ENCODE measurements at regions not wholly inside any gene's neighbourhood (a gene's known extent, or its start where the extent isn't known, plus 50 kb on each side); places are given as distances from the start of the nearest gene placed in this dataset.
A peak's percentile ranks its signal among the peaks of the same experiment; 100 is the strongest.

DNA sequence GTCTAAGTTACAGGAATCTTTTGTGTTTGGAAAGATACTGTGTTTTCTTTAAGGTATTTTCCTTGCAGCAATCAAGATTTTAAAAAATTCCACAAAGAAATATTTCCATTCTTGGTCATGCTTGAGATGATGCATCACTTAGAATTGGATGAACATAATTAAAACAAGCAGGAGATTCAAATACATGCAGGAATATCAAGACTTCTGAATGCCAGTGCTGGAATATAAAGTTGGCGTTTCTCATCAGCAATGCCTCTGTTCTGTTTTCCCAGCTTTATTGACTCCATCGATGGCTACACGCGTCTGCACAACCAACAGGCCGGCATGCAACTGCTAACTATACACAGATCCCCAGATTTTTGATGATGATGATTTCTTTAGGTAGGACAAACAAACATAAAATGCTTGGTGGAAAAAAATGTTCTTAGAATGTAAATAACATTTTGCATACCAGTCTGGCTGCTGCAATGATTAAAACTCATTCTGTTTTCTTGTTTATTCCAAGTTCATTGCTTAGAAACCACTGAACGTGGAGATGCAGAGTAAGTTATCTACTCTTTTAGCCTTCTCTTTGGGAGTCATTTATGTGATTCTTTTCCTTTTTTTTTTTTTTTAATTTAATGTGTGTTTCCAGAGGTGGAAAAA is 91.3 kb upstream of the FAM171A1 start:
- Histone ChIP-seq H3K27ac (ENCODE audit: low read depth, low read length) (no peak overlapping the region), H3K4me3 (ENCODE audit: low read depth, low read length) (no peak overlapping the region), H3K4me1 (ENCODE audit: control insufficient read depth, insufficient read depth, low read length) (peaks cover 3% of the 10 kb centered on the region; the same call in 1 of the 2 replicates), H3K27me3 (ENCODE audit: control insufficient read depth, insufficient read depth, low read length) (peaks cover 12% of the 10 kb centered on the region; the same call in 1 of the 2 replicates), H3K9me3 (ENCODE audit: control insufficient read depth, insufficient read depth, low read depth, low read length) (no peaks in the 10 kb centered on the region), H3K36me3 (ENCODE audit: control insufficient read depth, insufficient read depth, low read length) (no peaks in the 10 kb centered on the region), H3K9ac (ENCODE audit: low read length) (no peak overlapping the region)

DNA sequence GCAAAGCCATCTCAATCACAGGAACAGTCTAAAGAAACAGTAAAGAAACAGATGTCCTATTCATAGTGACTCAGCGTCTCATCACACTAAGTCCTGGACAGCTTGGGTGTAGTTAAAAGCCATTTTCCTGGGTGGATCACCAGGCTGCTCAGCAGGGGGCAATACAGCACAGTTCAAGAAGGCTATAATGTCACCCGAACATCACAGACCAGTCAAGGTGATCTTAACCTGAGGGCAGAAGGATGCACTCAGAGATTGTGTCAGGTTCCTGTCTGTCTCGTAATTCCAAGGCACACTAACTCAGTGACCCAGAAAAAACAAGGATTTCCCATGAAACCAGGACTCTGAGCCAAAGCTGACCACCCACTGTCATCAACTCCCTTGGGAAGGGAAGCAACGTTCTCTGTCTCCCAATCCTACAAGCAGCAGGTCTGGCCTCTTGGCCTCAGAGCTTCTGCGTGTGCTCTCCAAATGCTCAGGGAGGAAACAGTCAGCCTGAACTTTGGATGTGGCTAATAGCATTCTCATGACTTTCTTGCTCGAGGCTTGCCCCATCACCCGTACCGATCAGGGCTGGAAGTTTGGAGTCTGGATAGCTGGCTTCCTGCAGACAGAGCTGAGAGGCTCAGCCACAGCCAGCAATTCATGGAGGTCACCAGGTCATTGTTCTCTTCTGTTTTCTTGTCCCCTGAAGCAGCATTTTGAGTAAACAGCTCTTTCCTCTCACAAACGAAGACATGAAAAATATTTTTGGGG is 90.4 kb upstream of the FAM171A1 start:
- Histone ChIP-seq H3K4me1 (ENCODE audit: control insufficient read depth, insufficient read depth, low read length) (peaks cover 3% of the 10 kb centered on the region; the same call in 1 of the 2 replicates), H3K4me3 (ENCODE audit: low read depth, low read length) (no peak overlapping the region), H3K9me3 (ENCODE audit: control insufficient read depth, insufficient read depth, low read depth, low read length) (no peaks in the 10 kb centered on the region), H3K27ac (ENCODE audit: low read depth, low read length) (no peak overlapping the region), H3K9ac (ENCODE audit: low read length) (peak overlapping the region; percentile 4), H3K36me3 (ENCODE audit: control insufficient read depth, insufficient read depth, low read length) (no peaks in the 10 kb centered on the region), H3K27me3 (ENCODE audit: control insufficient read depth, insufficient read depth, low read length) (peaks cover 5% of the 10 kb centered on the region; the same call in 1 of the 2 replicates)

DNA sequence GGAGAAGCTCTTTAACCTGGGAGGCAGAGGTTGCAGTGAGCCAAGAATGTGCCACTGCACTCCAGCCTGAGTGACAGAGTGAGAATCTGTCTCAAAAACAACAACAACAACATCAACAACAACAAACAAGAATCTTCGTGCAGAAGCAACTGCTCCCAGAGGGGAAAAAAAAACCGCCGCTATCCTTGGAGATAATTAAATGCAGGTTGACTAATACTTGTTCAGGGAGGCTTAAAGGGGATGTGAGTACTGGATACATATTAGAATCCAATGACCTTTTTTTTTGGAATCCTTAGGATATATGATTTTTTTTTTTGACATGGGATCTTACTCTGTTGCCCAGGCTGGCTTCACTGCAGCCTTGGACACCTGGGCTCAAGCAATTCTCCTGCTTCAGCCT is 89.6 kb upstream of the FAM171A1 start:
- H3K4me3 ChIP-seq (ENCODE audit: low read depth, low read length), result no peak overlapping the region
- peaks cover 3% of the 10 kb centered on the region; the same call in 1 of the 2 replicates for H3K4me1 ChIP-seq (ENCODE audit: control insufficient read depth, insufficient read depth, low read length)
- no peak overlapping the region for H3K27ac ChIP-seq (ENCODE audit: low read depth, low read length)
- 0 out of 2 replicates have a peak, but pooled peaks cover 3% of the 10 kb centered on the region for H3K27me3 ChIP-seq (ENCODE audit: control insufficient read depth, insufficient read depth, low read length)
- H3K36me3 ChIP-seq (ENCODE audit: control insufficient read depth, insufficient read depth, low read length), result no peaks in the 10 kb centered on the region
- H3K9me3 ChIP-seq (ENCODE audit: control insufficient read depth, insufficient read depth, low read depth, low read length), result no peaks in the 10 kb centered on the region
- H3K9ac ChIP-seq (ENCODE audit: low read length), result no peak overlapping the region

DNA sequence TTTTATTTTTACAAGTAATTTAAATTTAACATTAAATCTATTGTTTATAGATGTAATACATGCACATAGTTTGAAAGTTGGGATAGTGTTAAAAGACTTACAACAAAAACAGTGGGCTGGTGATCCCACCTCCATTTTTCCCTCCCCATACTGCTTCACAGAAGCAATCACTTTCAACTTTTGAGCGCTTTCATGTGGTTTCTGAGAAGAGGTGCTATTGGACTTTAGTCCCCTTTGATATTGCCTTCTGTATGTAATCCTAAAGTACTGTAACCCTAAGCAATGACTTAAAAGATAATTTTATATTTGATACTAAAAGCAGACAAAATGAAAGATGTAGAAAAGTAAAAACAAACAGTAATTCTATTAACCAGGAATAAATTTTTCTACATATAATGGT is 88.1 kb upstream of the FAM171A1 start:
- Histone ChIP-seq H3K36me3 (ENCODE audit: control insufficient read depth, insufficient read depth, low read length) (no peaks in the 10 kb centered on the region), H3K4me1 (ENCODE audit: control insufficient read depth, insufficient read depth, low read length) (peaks cover 3% of the 10 kb centered on the region; the same call in 1 of the 2 replicates), H3K27me3 (ENCODE audit: control insufficient read depth, insufficient read depth, low read length) (no peaks in the 10 kb centered on the region), H3K4me3 (ENCODE audit: low read depth, low read length) (no peak overlapping the region), H3K9me3 (ENCODE audit: control insufficient read depth, insufficient read depth, low read depth, low read length) (no peaks in the 10 kb centered on the region), H3K27ac (ENCODE audit: low read depth, low read length) (no peak overlapping the region), H3K9ac (ENCODE audit: low read length) (no peak overlapping the region)

DNA sequence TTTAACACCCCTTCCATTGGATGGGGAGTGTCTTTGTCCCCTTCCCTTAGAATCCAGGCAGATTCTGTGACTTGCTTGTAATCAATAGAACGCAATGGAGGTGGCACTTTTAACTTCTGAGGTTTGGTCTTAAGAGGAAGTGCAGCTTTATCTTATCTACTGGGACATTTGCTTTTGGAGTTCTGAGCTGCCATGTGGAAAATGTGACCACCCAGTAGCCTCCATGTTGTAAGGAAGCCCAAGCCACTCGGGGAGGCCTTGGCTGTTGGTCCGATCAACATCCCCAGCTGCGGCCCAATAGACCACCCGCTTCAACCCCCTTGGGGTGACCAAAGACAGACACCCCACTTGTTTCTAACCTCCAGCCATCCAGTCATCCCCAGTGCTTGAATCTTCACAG is 86.3 kb upstream of the FAM171A1 start:
- Histone ChIP-seq H3K27ac (ENCODE audit: low read depth, low read length) (no peak overlapping the region), H3K4me1 (ENCODE audit: control insufficient read depth, insufficient read depth, low read length) (peaks cover 3% of the 10 kb centered on the region; the same call in 1 of the 2 replicates), H3K36me3 (ENCODE audit: control insufficient read depth, insufficient read depth, low read length) (no peaks in the 10 kb centered on the region), H3K9ac (ENCODE audit: low read length) (no peak overlapping the region), H3K9me3 (ENCODE audit: control insufficient read depth, insufficient read depth, low read depth, low read length) (no peaks in the 10 kb centered on the region), H3K27me3 (ENCODE audit: control insufficient read depth, insufficient read depth, low read length) (no peaks in the 10 kb centered on the region), H3K4me3 (ENCODE audit: low read depth, low read length) (no peak overlapping the region)

DNA sequence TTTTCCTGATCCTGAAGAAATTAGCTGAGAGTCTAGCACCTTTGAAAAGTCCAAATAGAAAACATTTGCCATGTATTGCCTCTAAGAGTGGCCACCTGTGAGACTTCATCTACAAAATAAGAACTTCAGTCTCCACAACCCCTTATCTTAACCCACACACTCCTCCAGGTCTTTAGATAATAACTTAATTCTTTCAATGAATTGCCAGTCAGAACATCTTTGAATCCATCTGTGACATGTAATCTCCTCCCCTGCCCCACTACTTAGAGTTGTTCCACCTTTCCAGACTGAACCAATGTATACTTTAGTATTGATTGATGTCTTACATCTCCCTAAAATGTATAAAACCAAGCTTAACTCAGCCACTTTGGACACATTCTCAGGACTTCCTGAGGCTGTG is 84.4 kb upstream of the FAM171A1 start:
- H3K4me3 ChIP-seq (ENCODE audit: low read depth, low read length), result no peak overlapping the region
- no peak overlapping the region for H3K27ac ChIP-seq (ENCODE audit: low read depth, low read length)
- H3K4me1 ChIP-seq (ENCODE audit: control insufficient read depth, insufficient read depth, low read length), result peaks cover 6% of the 10 kb centered on the region; the same call in 1 of the 2 replicates
- no peaks in the 10 kb centered on the region for H3K36me3 ChIP-seq (ENCODE audit: control insufficient read depth, insufficient read depth, low read length)
- H3K9me3 ChIP-seq (ENCODE audit: control insufficient read depth, insufficient read depth, low read depth, low read length), result no peaks in the 10 kb centered on the region
- no peak overlapping the region for H3K9ac ChIP-seq (ENCODE audit: low read length)
- H3K27me3 ChIP-seq (ENCODE audit: control insufficient read depth, insufficient read depth, low read length), result no peaks in the 10 kb centered on the region

DNA sequence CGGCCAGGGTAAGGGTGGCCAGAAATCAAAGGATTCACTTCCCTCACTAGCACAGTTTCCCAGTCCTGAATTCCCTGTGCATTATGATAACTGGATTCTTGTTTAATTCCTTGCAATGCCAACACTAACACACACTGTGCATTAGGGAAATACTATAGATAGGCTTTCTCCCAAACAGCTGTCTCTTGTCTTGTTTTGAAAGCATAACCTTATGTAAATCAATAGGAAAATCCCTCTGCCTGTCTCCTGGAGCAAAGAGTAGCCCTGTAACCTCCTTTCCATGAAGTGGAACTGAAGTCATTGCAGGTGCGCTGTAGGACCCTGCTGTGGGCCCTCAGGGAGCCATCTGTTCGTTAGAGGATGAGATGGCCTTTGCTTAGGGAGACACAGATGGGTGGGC is 82.8 kb upstream of the FAM171A1 start:
- Histone ChIP-seq H3K9me3 (ENCODE audit: control insufficient read depth, insufficient read depth, low read depth, low read length) (no peaks in the 10 kb centered on the region), H3K9ac (ENCODE audit: low read length) (no peak overlapping the region), H3K27me3 (ENCODE audit: control insufficient read depth, insufficient read depth, low read length) (no peaks in the 10 kb centered on the region), H3K27ac (ENCODE audit: low read depth, low read length) (no peak overlapping the region), H3K4me1 (ENCODE audit: control insufficient read depth, insufficient read depth, low read length) (peaks cover 6% of the 10 kb centered on the region; the same call in 1 of the 2 replicates), H3K36me3 (ENCODE audit: control insufficient read depth, insufficient read depth, low read length) (no peaks in the 10 kb centered on the region), H3K4me3 (ENCODE audit: low read depth, low read length) (no peak overlapping the region)

DNA sequence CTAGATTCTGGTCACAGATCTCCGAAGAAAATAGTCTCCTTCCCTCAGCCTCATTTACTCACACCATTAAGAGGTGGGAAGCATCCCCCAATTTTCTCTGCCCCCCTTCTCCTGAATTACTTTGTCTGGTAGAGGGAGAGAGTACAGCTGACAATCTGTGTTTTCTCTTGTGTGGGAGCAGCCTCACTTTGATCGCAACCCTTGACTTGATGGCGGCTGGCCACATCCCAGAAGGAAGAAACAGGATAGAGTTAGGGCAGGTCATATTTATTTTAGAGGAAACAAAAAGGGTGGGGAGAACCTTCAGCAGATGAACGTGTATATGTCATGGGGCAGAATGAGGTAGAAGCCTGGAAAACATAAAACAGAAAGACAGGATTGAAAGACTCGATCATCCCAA is 82.4 kb upstream of the FAM171A1 start:
- no peak overlapping the region for H3K4me3 ChIP-seq (ENCODE audit: low read depth, low read length)
- no peaks in the 10 kb centered on the region for H3K36me3 ChIP-seq (ENCODE audit: control insufficient read depth, insufficient read depth, low read length)
- no peak overlapping the region for H3K27ac ChIP-seq (ENCODE audit: low read depth, low read length)
- peaks cover 6% of the 10 kb centered on the region; the same call in 1 of the 2 replicates for H3K4me1 ChIP-seq (ENCODE audit: control insufficient read depth, insufficient read depth, low read length)
- H3K9ac ChIP-seq (ENCODE audit: low read length), result no peak overlapping the region
- H3K9me3 ChIP-seq (ENCODE audit: control insufficient read depth, insufficient read depth, low read depth, low read length), result no peaks in the 10 kb centered on the region
- H3K27me3 ChIP-seq (ENCODE audit: control insufficient read depth, insufficient read depth, low read length), result no peaks in the 10 kb centered on the region

DNA sequence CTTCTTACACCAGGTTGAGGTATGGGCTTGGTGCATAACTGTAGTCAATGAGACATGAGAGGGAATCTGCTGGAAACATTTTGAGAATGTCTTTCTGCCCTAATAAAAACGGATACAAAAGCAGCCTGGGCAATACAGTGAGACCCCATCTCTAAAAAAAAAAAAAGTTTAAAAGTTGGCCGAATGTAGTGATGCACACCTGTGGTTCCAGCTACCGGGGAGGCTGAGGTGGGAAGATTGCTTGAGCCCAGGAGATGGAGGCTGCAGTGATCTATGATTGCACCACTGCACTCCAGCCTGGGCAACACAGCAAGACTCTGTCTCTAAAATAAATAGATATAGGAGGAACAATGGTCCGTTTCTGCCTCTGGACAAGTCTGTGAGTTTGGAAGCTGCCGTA is 81.5 kb upstream of the FAM171A1 start:
- H3K4me1 ChIP-seq (ENCODE audit: control insufficient read depth, insufficient read depth, low read length), result peaks cover 6% of the 10 kb centered on the region; the same call in 1 of the 2 replicates
- H3K9me3 ChIP-seq (ENCODE audit: control insufficient read depth, insufficient read depth, low read depth, low read length), result no peaks in the 10 kb centered on the region
- H3K9ac ChIP-seq (ENCODE audit: low read length), result no peak overlapping the region
- no peak overlapping the region for H3K4me3 ChIP-seq (ENCODE audit: low read depth, low read length)
- H3K27me3 ChIP-seq (ENCODE audit: control insufficient read depth, insufficient read depth, low read length), result no peaks in the 10 kb centered on the region
- no peaks in the 10 kb centered on the region for H3K36me3 ChIP-seq (ENCODE audit: control insufficient read depth, insufficient read depth, low read length)
- no peak overlapping the region for H3K27ac ChIP-seq (ENCODE audit: low read depth, low read length)

DNA sequence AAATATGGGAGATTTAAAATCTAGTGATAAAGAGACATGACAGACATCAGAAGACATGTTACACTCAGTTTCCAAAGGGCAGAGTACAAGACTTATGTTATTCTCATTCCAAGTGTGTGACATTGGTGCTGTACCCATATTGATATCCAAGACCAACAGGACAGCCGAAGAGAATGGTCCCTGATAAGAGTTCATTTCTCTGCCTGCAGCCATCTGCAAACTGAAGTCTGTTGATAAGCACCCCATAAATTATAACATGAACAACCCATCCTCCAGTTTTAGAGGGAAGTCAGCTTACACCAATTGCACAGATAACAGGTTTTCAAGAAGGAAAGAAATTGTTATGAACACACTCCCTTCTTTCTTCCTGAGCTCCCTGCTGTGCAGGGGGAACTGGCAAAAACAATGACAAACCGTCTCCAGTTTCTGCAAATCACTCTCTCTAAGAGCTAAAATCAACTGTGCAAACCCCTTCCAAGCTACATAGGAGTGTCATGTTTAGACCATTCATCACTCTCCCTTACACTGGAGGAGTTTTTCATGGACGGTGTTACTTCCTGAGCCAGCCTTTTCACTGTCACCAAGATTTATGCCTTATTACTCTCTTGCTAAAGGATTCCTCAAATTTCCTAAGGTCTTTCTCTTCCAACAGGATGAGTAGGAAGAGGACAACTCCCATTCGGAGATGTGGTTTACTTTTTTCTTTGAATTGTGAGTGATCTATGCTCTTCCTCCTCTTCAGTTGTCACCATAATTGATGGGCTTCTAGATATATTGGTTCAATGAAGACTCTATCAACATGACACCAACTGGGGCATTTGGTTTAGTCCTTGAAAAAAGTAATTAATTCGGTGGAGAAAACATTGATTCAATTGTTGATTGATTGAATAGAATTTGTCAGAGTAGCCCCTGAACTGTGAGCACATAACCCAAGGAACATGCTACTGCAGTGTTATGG is 80.3 kb upstream of the FAM171A1 start:
- H3K27me3 ChIP-seq (ENCODE audit: control insufficient read depth, insufficient read depth, low read length), result no peaks in the 10 kb centered on the region
- no peaks in the 10 kb centered on the region for H3K36me3 ChIP-seq (ENCODE audit: control insufficient read depth, insufficient read depth, low read length)
- H3K4me1 ChIP-seq (ENCODE audit: control insufficient read depth, insufficient read depth, low read length), result peaks cover 6% of the 10 kb centered on the region; the same call in 1 of the 2 replicates
- no peak overlapping the region for H3K27ac ChIP-seq (ENCODE audit: low read depth, low read length)
- no peak overlapping the region for H3K9ac ChIP-seq (ENCODE audit: low read length)
- no peaks in the 10 kb centered on the region for H3K9me3 ChIP-seq (ENCODE audit: control insufficient read depth, insufficient read depth, low read depth, low read length)
- no peak overlapping the region for H3K4me3 ChIP-seq (ENCODE audit: low read depth, low read length)
